Keratinocyte (primary cell): ENCODE measurements at regions not wholly inside any gene's neighbourhood (a gene's known extent, or its start where the extent isn't known, plus 50 kb on each side); places are given as distances from the start of the nearest gene placed in this dataset.

Experiments used
- CTCF ChIP-seq, 3 experiments: IDR thresholded peaks in 1 of 3; conservative IDR thresholded peaks in 1 of 3; optimal IDR thresholded peaks in 1 of 3; 2 replicates in 2 of 3; 3 replicates in 1 of 3; pipeline versions ENCODE3 to v1.5.1; 2011; ENCODE audit warnings: low read length in 3 of 3, mild to moderate bottlenecking in 3 of 3, moderate library complexity in 2 of 3, control low read depth in 1 of 3, inconsistent platforms in 1 of 3; ENCODE audit not compliant: insufficient read depth in 2 of 3; ENCODE audit errors: extremely low read depth in 1 of 3
- EZH2 ChIP-seq: IDR thresholded peaks from one replicate; pipeline ENCODE4 v1.6.1; 2012; ENCODE audit warnings: inconsistent platforms, mild to moderate bottlenecking, low read length, moderate library complexity

- peak in 2 of 3 experiments; percentile 23 to 26 for TF ChIP-seq CTCF (optimal IDR thresholded peaks at IDR 0.05 in 1 of 3, IDR thresholded peaks at IDR 0.05 in 1 of 3, conservative IDR thresholded peaks at IDR 0.05 in 1 of 3; ENCODE audit: extremely low read depth in 1 of 3, insufficient read depth in 2 of 3, low read length in 3 of 3)
- TF ChIP-seq EZH2, result no peak
Measured at GRCh38 chr18:55779691-55780585, 191.9 kb upstream of the TCF4 start.
